22Rv1 (cell line): ENCODE measurements at regions not wholly inside any gene's neighbourhood (a gene's known extent, or its start where the extent isn't known, plus 50 kb on each side); places are given as distances from the start of the nearest gene placed in this dataset.

Experiments
- ZFX ChIP-seq: fragments of 450-650 bp; IDR thresholded peaks from 2 replicates; pipeline ENCODE4 v1.6.1; 2017; ENCODE audit warnings: antibody characterized with exemption, borderline replicate concordance
- TF ChIP-seq, protein P1 (sequence below): fragments of 450-650 bp; IDR thresholded peaks from 2 replicates; pipeline ENCODE4 v1.5.1; 2017; ENCODE audit warnings: mild to moderate bottlenecking

DNA sequence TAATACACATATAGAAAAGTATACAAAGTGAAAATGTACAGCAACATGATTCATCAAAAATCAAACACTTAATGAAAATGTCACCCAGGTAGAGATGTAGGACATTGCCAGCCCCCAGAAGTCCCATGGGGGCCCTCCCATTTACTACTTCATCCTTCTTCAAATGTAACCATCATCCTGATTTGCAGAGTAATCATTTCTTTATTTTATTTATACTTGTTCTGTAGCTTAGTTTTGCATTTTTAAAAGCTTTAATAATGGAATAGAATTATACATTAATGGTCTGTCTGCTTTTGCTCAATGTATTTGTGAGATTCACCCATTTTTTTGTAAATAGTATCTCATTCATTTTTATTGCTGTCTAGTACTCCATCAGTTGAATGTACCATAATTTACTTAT, 96.8 kb upstream of the CD55 start:
- TF ChIP-seq, protein P1, sequence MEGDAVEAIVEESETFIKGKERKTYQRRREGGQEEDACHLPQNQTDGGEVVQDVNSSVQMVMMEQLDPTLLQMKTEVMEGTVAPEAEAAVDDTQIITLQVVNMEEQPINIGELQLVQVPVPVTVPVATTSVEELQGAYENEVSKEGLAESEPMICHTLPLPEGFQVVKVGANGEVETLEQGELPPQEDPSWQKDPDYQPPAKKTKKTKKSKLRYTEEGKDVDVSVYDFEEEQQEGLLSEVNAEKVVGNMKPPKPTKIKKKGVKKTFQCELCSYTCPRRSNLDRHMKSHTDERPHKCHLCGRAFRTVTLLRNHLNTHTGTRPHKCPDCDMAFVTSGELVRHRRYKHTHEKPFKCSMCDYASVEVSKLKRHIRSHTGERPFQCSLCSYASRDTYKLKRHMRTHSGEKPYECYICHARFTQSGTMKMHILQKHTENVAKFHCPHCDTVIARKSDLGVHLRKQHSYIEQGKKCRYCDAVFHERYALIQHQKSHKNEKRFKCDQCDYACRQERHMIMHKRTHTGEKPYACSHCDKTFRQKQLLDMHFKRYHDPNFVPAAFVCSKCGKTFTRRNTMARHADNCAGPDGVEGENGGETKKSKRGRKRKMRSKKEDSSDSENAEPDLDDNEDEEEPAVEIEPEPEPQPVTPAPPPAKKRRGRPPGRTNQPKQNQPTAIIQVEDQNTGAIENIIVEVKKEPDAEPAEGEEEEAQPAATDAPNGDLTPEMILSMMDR: no peak
- no peak for TF ChIP-seq ZFX
